Testis (tissue), 2 donors: ENCODE measurements at regions not wholly inside any gene's neighbourhood (a gene's known extent, or its start where the extent isn't known, plus 50 kb on each side); places are given as distances from the start of the nearest gene placed in this dataset.

ENCODE experiments used
- DNase-seq: peaks from one replicate; pipeline ENCODE4 v3.0.0-alpha.2; 2019
- H3K27ac ChIP-seq, 2 donors: fragments of 200-600 bp; sonication (generic); one replicate each; pipeline ENCODE4 v1.5.1; 2019
- H3K27me3 ChIP-seq: fragments of 200-600 bp; sonication (generic); one replicate; pipeline ENCODE4 v1.5.1; 2019
- H3K36me3 ChIP-seq: fragments of 200-600 bp; sonication (generic); one replicate; pipeline ENCODE4 v1.5.1; 2017; ENCODE audit warnings: low read depth; ENCODE audit errors: missing control alignments
- H3K4me1 ChIP-seq: fragments of 200-600 bp; sonication (generic); one replicate; pipeline ENCODE4 v1.5.1; 2019
- H3K4me3 ChIP-seq, 2 donors: fragments of 200-600 bp; sonication (generic); one replicate each; pipeline ENCODE4 v1.5.1; 2017 to 2019
- H3K9me3 ChIP-seq: fragments of 200-600 bp; sonication (generic); one replicate; pipeline ENCODE4 v1.5.1; 2017
- POLR2A ChIP-seq: fragments of 450-650 bp; IDR thresholded peaks from one replicate; pipeline ENCODE4 v1.6.1; 2017; ENCODE audit warnings: antibody characterized with exemption, mild to moderate bottlenecking, moderate library complexity
- WGBS, 2 donors: methylation state at CpG; one replicate each; pipeline ENCODE4 v1.1.5; 2018; 5-methylcytosine and 5-hydroxymethylcytosine counted together
- intact Hi-C: fragments of 100-400 bp; cut with DNase I; formaldehyde crosslinking; loops from one replicate; pipeline ENCODE4 v1.15.1; 2023; ENCODE audit warnings: low total_unique reads
- TF ChIP-seq, protein P1 (sequence below), 3 experiments: fragments of 450-650 bp in 2 of 3; fragments of 200-600 bp in 1 of 3; sonication (generic) in 1 of 3; IDR thresholded peaks; one replicate each; pipeline ENCODE4 v1.5.1; 2016 to 2019; ENCODE audit warnings: antibody characterized with exemption in 3 of 3, mild to moderate bottlenecking in 2 of 3, moderate library complexity in 1 of 3

DNA sequence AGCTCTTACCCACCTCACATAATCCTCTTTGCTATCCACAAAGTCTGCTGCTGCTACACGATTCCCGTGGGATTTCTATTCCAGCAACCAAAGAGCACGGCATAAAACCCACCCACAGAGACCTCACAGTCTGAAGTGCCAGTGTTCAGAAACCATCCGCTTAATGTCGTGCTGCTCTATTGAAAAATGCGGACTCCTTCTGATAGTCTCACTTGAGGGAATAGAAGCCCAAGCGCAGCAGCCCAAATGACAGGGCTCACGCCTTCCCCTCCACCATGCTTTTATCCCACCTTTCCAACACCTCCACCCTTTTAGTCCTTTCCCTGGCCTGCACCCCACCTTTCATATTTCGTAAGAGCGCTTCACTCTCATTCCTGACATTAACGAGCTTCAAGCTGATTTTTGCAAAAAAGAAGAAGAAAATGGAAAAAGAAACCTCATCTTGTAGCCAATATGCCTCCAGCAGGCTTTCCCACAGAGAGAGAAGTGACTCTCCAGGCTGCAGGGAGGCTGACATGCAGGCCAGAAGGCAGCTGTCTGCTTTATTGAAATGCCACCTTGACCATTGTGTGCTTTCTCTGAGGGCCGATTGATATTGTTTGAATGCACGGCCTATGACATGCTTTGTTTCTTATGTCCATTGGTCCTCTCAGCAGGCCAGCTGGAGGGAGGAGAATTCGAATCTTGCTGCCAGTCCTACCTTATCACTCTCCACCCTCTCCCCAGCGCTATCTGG lies 70.6 kb upstream of the PCSK1 start:
- Histone ChIP-seq H3K9me3 (no peaks in the 10 kb centered on the region), H3K4me3 (no peak overlapping the region), H3K4me1 (no peaks in the 10 kb centered on the region), H3K27ac (no peak overlapping the region), H3K36me3 (no peaks in the 10 kb centered on the region), H3K27me3 (no peaks in the 10 kb centered on the region)
- no peak for TF ChIP-seq POLR2A
- TF ChIP-seq, protein P1, sequence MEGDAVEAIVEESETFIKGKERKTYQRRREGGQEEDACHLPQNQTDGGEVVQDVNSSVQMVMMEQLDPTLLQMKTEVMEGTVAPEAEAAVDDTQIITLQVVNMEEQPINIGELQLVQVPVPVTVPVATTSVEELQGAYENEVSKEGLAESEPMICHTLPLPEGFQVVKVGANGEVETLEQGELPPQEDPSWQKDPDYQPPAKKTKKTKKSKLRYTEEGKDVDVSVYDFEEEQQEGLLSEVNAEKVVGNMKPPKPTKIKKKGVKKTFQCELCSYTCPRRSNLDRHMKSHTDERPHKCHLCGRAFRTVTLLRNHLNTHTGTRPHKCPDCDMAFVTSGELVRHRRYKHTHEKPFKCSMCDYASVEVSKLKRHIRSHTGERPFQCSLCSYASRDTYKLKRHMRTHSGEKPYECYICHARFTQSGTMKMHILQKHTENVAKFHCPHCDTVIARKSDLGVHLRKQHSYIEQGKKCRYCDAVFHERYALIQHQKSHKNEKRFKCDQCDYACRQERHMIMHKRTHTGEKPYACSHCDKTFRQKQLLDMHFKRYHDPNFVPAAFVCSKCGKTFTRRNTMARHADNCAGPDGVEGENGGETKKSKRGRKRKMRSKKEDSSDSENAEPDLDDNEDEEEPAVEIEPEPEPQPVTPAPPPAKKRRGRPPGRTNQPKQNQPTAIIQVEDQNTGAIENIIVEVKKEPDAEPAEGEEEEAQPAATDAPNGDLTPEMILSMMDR (IDR thresholded peaks at IDR 0.05) = no peak
- no peak for DNase-seq
- intact Hi-C loops = no loop called here
- WGBS, 2 donors = 69 to 71% methylated on average over 15 of the region's 15 CpGs

DNA sequence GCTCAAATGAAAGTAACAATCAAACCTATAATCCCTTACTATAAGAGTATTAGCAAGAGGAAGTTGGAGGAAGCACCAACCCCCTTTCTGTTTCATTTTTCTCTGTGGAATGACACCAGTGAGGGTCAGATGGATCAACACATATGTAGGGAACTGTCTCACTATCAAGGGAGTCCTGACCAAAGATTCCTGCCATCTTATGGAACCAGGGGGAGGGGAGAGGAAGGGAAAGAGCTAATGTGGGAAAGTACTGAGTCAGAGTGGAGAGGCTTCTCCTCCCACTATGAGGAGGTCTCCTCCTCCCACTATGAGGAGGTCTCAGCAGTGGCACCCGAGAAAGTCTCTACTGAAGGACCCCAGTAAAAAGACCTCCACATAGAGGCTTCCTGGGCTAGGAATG lies 73.3 kb upstream of the PCSK1 start:
- Histone ChIP-seq H3K27me3 (no peaks in the 10 kb centered on the region), H3K36me3 (no peaks in the 10 kb centered on the region), H3K4me1 (no peaks in the 10 kb centered on the region), H3K9me3 (no peaks in the 10 kb centered on the region), H3K4me3 (no peak overlapping the region), H3K27ac (no peak overlapping the region)
- intact Hi-C loops = no loop called here
- TF ChIP-seq, protein P1 (IDR thresholded peaks at IDR 0.05) = no peak
- TF ChIP-seq POLR2A = no peak
- WGBS, 2 donors = 20 to 100% methylated on average over 1 of the region's 1 CpG
- no peak for DNase-seq

DNA sequence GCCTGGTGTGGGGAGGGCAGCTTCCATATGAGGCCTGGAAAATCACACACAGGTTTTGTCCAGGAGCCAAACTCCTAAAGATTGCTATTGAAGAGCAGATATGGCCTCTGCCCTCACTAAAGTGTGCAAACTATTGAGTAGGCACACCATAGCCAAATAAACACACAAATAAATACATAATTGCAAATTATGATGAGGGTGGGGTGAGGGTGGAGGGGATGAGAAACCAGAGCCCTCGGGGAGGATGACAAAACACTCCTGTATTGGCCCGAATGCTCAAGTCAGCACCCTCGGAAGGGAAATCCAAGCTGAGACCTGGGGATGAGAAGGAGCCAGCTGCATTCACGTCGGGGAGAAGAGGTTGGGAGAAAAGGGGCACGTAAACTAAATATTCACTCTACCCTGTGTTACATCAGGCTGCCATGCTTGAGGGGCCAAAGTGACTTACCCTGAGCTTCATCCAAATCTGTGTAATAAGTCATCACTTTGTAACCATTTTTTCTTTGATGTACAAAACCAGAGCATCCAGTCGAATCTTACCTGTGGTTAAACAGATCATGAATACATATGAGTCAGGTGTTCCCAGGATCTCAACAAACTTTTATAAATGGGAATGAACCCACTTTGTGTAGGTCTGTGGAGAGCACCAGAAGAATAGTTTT lies 73.9 kb upstream of the PCSK1 start:
- no peaks in the 10 kb centered on the region for H3K36me3 ChIP-seq
- 76 to 81% methylated on average over 7 of the region's 7 CpGs for WGBS, 2 donors
- no peaks in the 10 kb centered on the region for H3K9me3 ChIP-seq
- TF ChIP-seq POLR2A = no peak
- TF ChIP-seq, protein P1 (IDR thresholded peaks at IDR 0.05) = no peak
- no peak overlapping the region for H3K4me3 ChIP-seq
- H3K4me1 ChIP-seq = no peaks in the 10 kb centered on the region
- H3K27me3 ChIP-seq = no peaks in the 10 kb centered on the region
- no peak overlapping the region for H3K27ac ChIP-seq
- no peak for DNase-seq
- intact Hi-C loops = no loop called here

DNA sequence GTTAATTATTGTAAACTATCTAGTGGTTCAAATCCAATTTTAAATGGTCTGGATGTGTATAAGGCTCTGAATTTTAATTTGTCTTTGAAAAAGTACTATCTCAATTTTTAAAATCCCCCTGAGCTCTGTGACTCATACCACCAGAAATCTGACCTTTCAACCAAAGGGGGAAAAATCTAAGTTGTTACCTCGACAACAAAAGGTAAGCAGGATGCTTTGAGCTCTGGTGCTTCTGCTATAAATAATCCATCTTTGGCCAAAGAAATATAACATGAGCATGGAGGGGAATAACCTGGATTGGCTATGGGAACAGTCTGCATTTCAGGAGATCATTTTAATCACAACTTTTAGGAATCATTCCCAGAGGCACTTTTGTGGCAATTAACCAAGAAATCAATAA lies 76.3 kb upstream of the PCSK1 start:
- Histone ChIP-seq H3K9me3 (no peaks in the 10 kb centered on the region), H3K36me3 (no peaks in the 10 kb centered on the region), H3K4me1 (no peaks in the 10 kb centered on the region), H3K27me3 (no peaks in the 10 kb centered on the region), H3K4me3 (no peak overlapping the region), H3K27ac (no peak overlapping the region)
- DNase-seq = no peak
- no peak for TF ChIP-seq POLR2A
- TF ChIP-seq, protein P1 (IDR thresholded peaks at IDR 0.05) = no peak
- 0% methylated on average over 1 of the region's 1 CpG for WGBS, 2 donors
- intact Hi-C loops = no loop called here
